ENCODE measurements at regions not wholly inside any gene's neighbourhood (a gene's known extent, or its start where the extent isn't known, plus 50 kb on each side); places are given as distances from the start of the nearest gene placed in this dataset.
A peak's percentile ranks its signal among the peaks of the same experiment; 100 is the strongest.
"Not testable (repeated sequence)": the region's sequence is repeated elsewhere in the genome, so short reads cannot be mapped to it uniquely, and the experiment has no call there.

- intact Hi-C loops (cut with DNase I; ENCODE audit: low total_unique reads): no loop called here
- no peak overlapping the region for H3K4me3 ChIP-seq
- WGBS, 2 donors (ENCODE audit: low coverage in 1 of 2): 87 to 93% methylated on average over 2 to 4 of the region's 4 CpGs
- DNase-seq: no peak
- peaks cover 0 to 5% (median 0%) of the 10 kb centered on the region in 4 donors for H3K4me1 ChIP-seq
- H3K27ac ChIP-seq: no peak overlapping the region
- no peaks in the 10 kb centered on the region for H3K27me3 ChIP-seq
- H3K9me3 ChIP-seq: no peaks in the 10 kb centered on the region
- in situ Hi-C loops (cut with MboI; ENCODE audit: low pct_ligation_motif_present in 1 of 4, low pct_unique_long_range_greater_than_20kb in 1 of 4, low sequenced_read_pairs in 3 of 4): no loop called here
- H3K36me3 ChIP-seq: no peaks in the 10 kb centered on the region
- TF ChIP-seq POLR2AphosphoS5 (IDR thresholded peaks at IDR 0.05): no peak
Measured at GRCh38 chr12:115799610-115800009, 477.9 kb downstream of the MED13L start.

GRCh38 chr12:115798309-115798917 is 479.1 kb downstream of the MED13L start:
- in situ Hi-C loops (cut with MboI; ENCODE audit: low pct_ligation_motif_present in 1 of 4, low pct_unique_long_range_greater_than_20kb in 1 of 4, low sequenced_read_pairs in 3 of 4): no loop called here
- TF ChIP-seq EP300 (IDR thresholded peaks at IDR 0.05; ENCODE audit: low read depth): no peak
- TF ChIP-seq POLR2A (IDR thresholded peaks at IDR 0.05): no peak
- TF ChIP-seq CTCF (IDR thresholded peaks at IDR 0.05): no peak
- no peak for TF ChIP-seq POLR2AphosphoS5 (IDR thresholded peaks at IDR 0.05)
- 59 to 69% methylated on average over 2 to 4 of the region's 4 CpGs for WGBS, 2 donors (ENCODE audit: low coverage in 1 of 2)
- no peak overlapping the region for H3K4me3 ChIP-seq
- no peaks in the 10 kb centered on the region for H3K36me3 ChIP-seq
- H3K4me1 ChIP-seq: peaks cover 0 to 8% (median 0%) of the 10 kb centered on the region in 4 donors
- H3K9me3 ChIP-seq: no peaks in the 10 kb centered on the region
- no peak overlapping the region for H3K27ac ChIP-seq
- no peaks in the 10 kb centered on the region for H3K27me3 ChIP-seq
- no peak for DNase-seq
- intact Hi-C loops (cut with DNase I; ENCODE audit: low total_unique reads): no loop called here

DNA sequence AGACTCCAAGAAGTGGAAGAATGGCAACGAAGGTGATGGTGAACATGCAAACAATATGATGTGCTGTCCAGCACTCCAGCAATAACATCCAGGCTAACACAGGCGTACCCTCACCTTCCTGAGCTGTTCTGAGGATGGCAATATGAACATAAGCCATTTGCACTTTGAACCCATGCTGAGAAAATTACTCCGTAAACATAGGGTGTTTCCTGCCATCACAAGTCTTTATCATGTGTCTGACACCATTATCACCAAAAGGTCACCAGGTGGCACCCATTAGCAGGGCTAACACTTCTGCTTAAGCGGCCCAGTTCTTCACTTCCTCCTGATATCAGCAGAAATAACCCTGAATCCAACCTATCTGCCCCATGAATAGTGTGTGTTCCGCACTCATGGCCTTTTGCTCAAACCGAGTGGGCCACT is 482.8 kb downstream of the MED13L start:
- DNase-seq: peak; percentile 41
- Histone ChIP-seq H3K27me3 (peaks cover 4% of the 10 kb centered on the region), H3K27ac (no peak overlapping the region), H3K4me1 (peaks cover 0 to 8% (median 0%) of the 10 kb centered on the region in 4 donors), H3K36me3 (no peaks in the 10 kb centered on the region), H3K4me3 (no peak overlapping the region), H3K9me3 (no peaks in the 10 kb centered on the region)
- TF ChIP-seq POLR2AphosphoS5 (IDR thresholded peaks at IDR 0.05): peak in 1 of 3 donors; percentile 43
- TF ChIP-seq EP300 (IDR thresholded peaks at IDR 0.05; ENCODE audit: low read depth): no peak
- peak in 2 of 5 experiments; percentile 28 to 40 for TF ChIP-seq CTCF (IDR thresholded peaks at IDR 0.05)
- in situ Hi-C loops (cut with MboI; ENCODE audit: low pct_ligation_motif_present in 1 of 4, low pct_unique_long_range_greater_than_20kb in 1 of 4, low sequenced_read_pairs in 3 of 4) (no loop called here), intact Hi-C loops (cut with DNase I; ENCODE audit: low total_unique reads) (no loop called here)
- WGBS, 2 donors (ENCODE audit: low coverage in 1 of 2): 51 to 80% methylated on average over 2 to 6 of the region's 6 CpGs

DNA sequence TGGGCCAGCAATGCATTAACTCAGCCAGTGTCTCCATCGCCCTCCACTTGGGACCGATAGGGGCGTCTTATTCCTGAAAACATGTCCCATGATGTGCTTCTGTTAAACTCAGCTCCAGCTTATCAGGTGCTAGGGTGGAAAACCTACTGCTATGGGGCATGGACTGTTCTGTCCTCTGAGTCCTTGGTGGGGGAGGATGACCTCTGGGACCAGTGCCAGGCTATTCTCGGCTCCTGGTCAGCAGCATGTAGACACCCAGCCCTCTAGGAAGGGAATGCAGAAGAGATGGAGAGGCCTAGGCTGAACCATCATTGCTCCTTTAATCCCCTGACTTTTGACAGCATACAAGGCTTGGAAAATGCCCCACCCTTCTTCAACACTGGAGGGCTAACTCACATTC is 486.2 kb downstream of the MED13L start:
- peaks cover 0 to 3% (median 0%) of the 10 kb centered on the region in 4 donors for H3K4me1 ChIP-seq
- H3K4me3 ChIP-seq: no peak overlapping the region
- 88% methylated on average over 4 of the region's 4 CpGs; no CpG with 5 or more reads in 1 of the 2 donors for WGBS, 2 donors (ENCODE audit: low coverage in 1 of 2)
- in situ Hi-C loops (cut with MboI; ENCODE audit: low pct_ligation_motif_present in 1 of 4, low pct_unique_long_range_greater_than_20kb in 1 of 4, low sequenced_read_pairs in 3 of 4) (no loop called here), intact Hi-C loops (cut with DNase I; ENCODE audit: low total_unique reads) (no loop called here)
- TF ChIP-seq EP300 (IDR thresholded peaks at IDR 0.05; ENCODE audit: low read depth) (no peak), CTCF (IDR thresholded peaks at IDR 0.05) (no peak)
- H3K9me3 ChIP-seq: no peaks in the 10 kb centered on the region
- no peak for DNase-seq
- H3K27me3 ChIP-seq: peaks cover 4% of the 10 kb centered on the region
- no peaks in the 10 kb centered on the region for H3K36me3 ChIP-seq
- H3K27ac ChIP-seq: no peak overlapping the region

DNA sequence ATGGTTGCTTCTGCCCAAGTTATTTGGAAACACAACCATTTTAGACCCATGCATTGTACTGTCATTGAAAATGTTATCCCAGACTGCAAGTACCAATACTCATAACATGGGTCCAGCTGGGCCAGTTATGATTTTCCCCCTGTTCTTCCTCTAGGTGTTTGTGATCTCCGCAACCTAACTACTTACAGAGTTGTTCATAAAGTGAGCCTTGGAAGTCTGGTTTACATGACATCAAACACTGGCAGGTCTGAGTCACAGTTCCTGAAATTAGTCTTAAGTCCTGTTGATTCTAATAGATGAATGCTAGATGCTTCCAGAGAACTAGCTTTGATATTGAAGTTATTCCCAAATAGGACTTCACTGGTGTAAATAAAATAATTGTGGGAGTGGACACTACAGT is 487.0 kb downstream of the MED13L start:
- H3K4me3 ChIP-seq: no peak overlapping the region
- peaks cover 4% of the 10 kb centered on the region for H3K27me3 ChIP-seq
- H3K9me3 ChIP-seq: no peaks in the 10 kb centered on the region
- intact Hi-C loops (cut with DNase I; ENCODE audit: low total_unique reads) (no loop called here), in situ Hi-C loops (cut with MboI; ENCODE audit: low pct_ligation_motif_present in 1 of 4, low pct_unique_long_range_greater_than_20kb in 1 of 4, low sequenced_read_pairs in 3 of 4) (no loop called here)
- DNase-seq: no peak
- WGBS, 2 donors (ENCODE audit: low coverage in 1 of 2): 76% methylated on average over 1 of the region's 1 CpG; no CpG with 5 or more reads in 1 of the 2 donors
- TF ChIP-seq CTCF (IDR thresholded peaks at IDR 0.05) (no peak), EP300 (IDR thresholded peaks at IDR 0.05; ENCODE audit: low read depth) (no peak), POLR2A (IDR thresholded peaks at IDR 0.05) (no peak), POLR2AphosphoS5 (IDR thresholded peaks at IDR 0.05) (no peak)
- no peak overlapping the region for H3K27ac ChIP-seq
- no peaks in the 10 kb centered on the region for H3K36me3 ChIP-seq
- H3K4me1 ChIP-seq: peaks cover 0 to 3% (median 0%) of the 10 kb centered on the region in 4 donors

GRCh38 chr12:115786490-115786889 is 491.0 kb downstream of the MED13L start:
- H3K9me3 ChIP-seq; intact Hi-C loops (cut with DNase I; ENCODE audit: low total_unique reads); H3K36me3 ChIP-seq; H3K27me3 ChIP-seq; H3K4me1 ChIP-seq; H3K4me3 ChIP-seq; in situ Hi-C loops (cut with MboI; ENCODE audit: low pct_ligation_motif_present in 1 of 4, low pct_unique_long_range_greater_than_20kb in 1 of 4, low sequenced_read_pairs in 3 of 4); H3K27ac ChIP-seq; DNase-seq: not testable (repeated sequence)
- 73 to 94% methylated on average over 2 to 3 of the region's 3 CpGs for WGBS, 2 donors (ENCODE audit: low coverage in 1 of 2)
